Activated T-helper 17 cell treated with anti-CD3 and anti-CD28 coated beads, Interleukin-2, amount 50 U/mL, for 72 hours (primary cell): ENCODE measurements at regions not wholly inside any gene's neighbourhood (a gene's known extent, or its start where the extent isn't known, plus 50 kb on each side); places are given as distances from the start of the nearest gene placed in this dataset.
"Not testable (repeated sequence)": the region's sequence is repeated elsewhere in the genome, so short reads cannot be mapped to it uniquely, and the experiment has no call there.

Source experiments
- ATAC-seq: fragments of 150-1000 bp; cut with Tn5 transposase; replicated peaks from 2 replicates; pipeline ENCODE4 v1.10.0; 2021; ENCODE audit warnings: mild to moderate bottlenecking, moderate library complexity
- H3K27ac Mint-ChIP-seq: one replicate; pipeline ENCODE4 v1.8.0; 2022; ENCODE audit warnings: mixed read lengths
- H3K27me3 Mint-ChIP-seq: one replicate; pipeline ENCODE4 v1.8.0; 2022; ENCODE audit warnings: mixed read lengths
- H3K36me3 Mint-ChIP-seq: one replicate; pipeline ENCODE4 v1.8.0; 2022; ENCODE audit warnings: low read depth, mild to moderate bottlenecking, mixed read lengths
- H3K4me1 Mint-ChIP-seq: one replicate; pipeline ENCODE4 v1.8.0; 2022; ENCODE audit warnings: mixed read lengths
- H3K4me3 Mint-ChIP-seq: one replicate; pipeline ENCODE4 v1.8.0; 2022; ENCODE audit warnings: mild to moderate bottlenecking, mixed read lengths
- H3K9me3 Mint-ChIP-seq: one replicate; pipeline ENCODE4 v1.8.0; 2022; ENCODE audit warnings: mixed read lengths

DNA sequence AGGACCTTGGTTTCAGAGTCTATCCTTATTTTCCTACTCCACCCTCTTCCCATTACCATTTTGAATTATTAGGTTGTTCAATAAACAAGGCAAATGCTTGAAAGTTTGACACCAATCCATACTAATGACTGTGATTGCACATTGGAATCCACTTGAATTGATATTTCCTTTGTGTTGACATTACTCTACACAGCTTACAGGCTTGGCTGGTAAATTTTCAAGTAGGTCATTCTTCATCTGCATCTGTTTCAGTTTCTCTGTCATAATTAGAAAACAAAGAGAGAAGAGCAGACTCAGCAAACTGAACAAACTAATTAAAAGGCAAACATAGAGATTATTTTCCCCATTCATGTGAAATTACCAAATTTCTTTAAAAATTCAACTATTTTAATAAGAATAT is 732.9 kb upstream of the BCHE start:
- no peaks in the 10 kb centered on the region for H3K4me1 Mint-ChIP-seq
- no peaks in the 10 kb centered on the region for H3K36me3 Mint-ChIP-seq
- no peak for ATAC-seq
- H3K27me3 Mint-ChIP-seq, result no peaks in the 10 kb centered on the region
- no peak overlapping the region for H3K27ac Mint-ChIP-seq
- peaks cover 4% of the 10 kb centered on the region for H3K9me3 Mint-ChIP-seq
- H3K4me3 Mint-ChIP-seq, result no peak overlapping the region

GRCh38 chr3:166569589-166569988 is 732.4 kb upstream of the BCHE start:
- H3K4me1 Mint-ChIP-seq, result no peaks in the 10 kb centered on the region
- H3K4me3 Mint-ChIP-seq, result no peak overlapping the region
- H3K27me3 Mint-ChIP-seq, result no peaks in the 10 kb centered on the region
- no peaks in the 10 kb centered on the region for H3K36me3 Mint-ChIP-seq
- peaks cover 4% of the 10 kb centered on the region for H3K9me3 Mint-ChIP-seq
- no peak for ATAC-seq
- no peak overlapping the region for H3K27ac Mint-ChIP-seq

- Mint-ChIP-seq H3K4me3 (no peak overlapping the region), H3K9me3 (peaks cover 17% of the 10 kb centered on the region), H3K4me1 (no peaks in the 10 kb centered on the region), H3K27me3 (no peaks in the 10 kb centered on the region), H3K36me3 (no peaks in the 10 kb centered on the region), H3K27ac (no peak overlapping the region)
- ATAC-seq, result no peak
Measured at GRCh38 chr3:166560253-166560652, 723.0 kb upstream of the BCHE start.

GRCh38 chr3:166556955-166557354 is 719.7 kb upstream of the BCHE start:
- Mint-ChIP-seq H3K36me3 (no peaks in the 10 kb centered on the region), H3K9me3 (peaks cover 20% of the 10 kb centered on the region), H3K27me3 (no peaks in the 10 kb centered on the region), H3K4me3 (no peak overlapping the region), H3K4me1 (no peaks in the 10 kb centered on the region), H3K27ac (no peak overlapping the region)
- no peak for ATAC-seq

- peaks cover 15% of the 10 kb centered on the region for H3K9me3 Mint-ChIP-seq
- no peaks in the 10 kb centered on the region for H3K4me1 Mint-ChIP-seq
- H3K27ac Mint-ChIP-seq, result no peak overlapping the region
- no peak for ATAC-seq
- H3K36me3 Mint-ChIP-seq, result no peaks in the 10 kb centered on the region
- H3K4me3 Mint-ChIP-seq, result no peak overlapping the region
- no peaks in the 10 kb centered on the region for H3K27me3 Mint-ChIP-seq
Measured at GRCh38 chr3:166554023-166554422, 716.8 kb upstream of the BCHE start.

- H3K9me3 Mint-ChIP-seq, result peaks cover 17% of the 10 kb centered on the region
- no peaks in the 10 kb centered on the region for H3K36me3 Mint-ChIP-seq
- no peak for ATAC-seq
- H3K4me1 Mint-ChIP-seq, result no peaks in the 10 kb centered on the region
- H3K27ac Mint-ChIP-seq, result no peak overlapping the region
- no peaks in the 10 kb centered on the region for H3K27me3 Mint-ChIP-seq
- H3K4me3 Mint-ChIP-seq, result no peak overlapping the region
Measured at GRCh38 chr3:166533740-166534139, 696.5 kb upstream of the BCHE start.

GRCh38 chr3:166531730-166532129 is 694.5 kb upstream of the BCHE start:
- no peak for ATAC-seq
- H3K27ac Mint-ChIP-seq, result no peak overlapping the region
- H3K4me1 Mint-ChIP-seq, result no peaks in the 10 kb centered on the region
- peaks cover 16% of the 10 kb centered on the region for H3K9me3 Mint-ChIP-seq
- H3K4me3 Mint-ChIP-seq, result no peak overlapping the region
- H3K36me3 Mint-ChIP-seq, result no peaks in the 10 kb centered on the region
- H3K27me3 Mint-ChIP-seq, result no peaks in the 10 kb centered on the region

GRCh38 chr3:166527325-166527724 is 690.1 kb upstream of the BCHE start:
- Mint-ChIP-seq H3K9me3 (peaks cover 9% of the 10 kb centered on the region), H3K4me3 (no peak overlapping the region), H3K4me1 (no peaks in the 10 kb centered on the region), H3K27me3 (no peaks in the 10 kb centered on the region), H3K27ac (no peak overlapping the region), H3K36me3 (no peaks in the 10 kb centered on the region)
- ATAC-seq, result no peak

DNA sequence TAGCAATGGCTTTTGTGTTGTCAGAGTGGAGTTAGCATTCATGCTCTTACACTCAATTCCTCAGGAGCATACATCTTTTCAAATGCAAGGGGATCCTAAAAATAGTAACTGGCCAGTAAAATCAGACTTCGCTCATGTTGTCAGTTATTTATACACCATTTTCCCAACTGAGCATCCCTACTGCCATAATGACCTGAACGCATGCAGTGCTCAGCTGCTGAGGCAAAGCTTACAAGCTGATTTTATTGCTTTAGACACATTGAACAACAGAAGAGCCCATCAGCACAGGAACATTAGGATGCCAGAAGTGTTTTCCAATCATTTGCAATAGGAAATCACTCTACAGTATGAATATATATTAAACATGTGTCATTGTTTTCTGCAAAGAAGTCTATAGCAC is 689.7 kb upstream of the BCHE start:
- no peaks in the 10 kb centered on the region for H3K27me3 Mint-ChIP-seq
- H3K27ac Mint-ChIP-seq, result no peak overlapping the region
- peaks cover 8% of the 10 kb centered on the region for H3K9me3 Mint-ChIP-seq
- no peak for ATAC-seq
- H3K4me1 Mint-ChIP-seq, result no peaks in the 10 kb centered on the region
- no peaks in the 10 kb centered on the region for H3K36me3 Mint-ChIP-seq
- no peak overlapping the region for H3K4me3 Mint-ChIP-seq

- H3K4me1 Mint-ChIP-seq, result no peaks in the 10 kb centered on the region
- no peaks in the 10 kb centered on the region for H3K27me3 Mint-ChIP-seq
- no peaks in the 10 kb centered on the region for H3K36me3 Mint-ChIP-seq
- no peak overlapping the region for H3K4me3 Mint-ChIP-seq
- no peak overlapping the region for H3K27ac Mint-ChIP-seq
- H3K9me3 Mint-ChIP-seq, result peaks cover 9% of the 10 kb centered on the region
- no peak for ATAC-seq
Measured at GRCh38 chr3:166522017-166522416, 684.8 kb upstream of the BCHE start.

- no peak overlapping the region for H3K27ac Mint-ChIP-seq
- H3K27me3 Mint-ChIP-seq, result no peaks in the 10 kb centered on the region
- H3K36me3 Mint-ChIP-seq, result no peaks in the 10 kb centered on the region
- H3K4me3 Mint-ChIP-seq, result no peak overlapping the region
- ATAC-seq, result no peak
- no peaks in the 10 kb centered on the region for H3K4me1 Mint-ChIP-seq
- peaks cover 12% of the 10 kb centered on the region for H3K9me3 Mint-ChIP-seq
Measured at GRCh38 chr3:166519443-166519842, 682.2 kb upstream of the BCHE start.

- Mint-ChIP-seq H3K4me3 (no peak overlapping the region), H3K4me1 (no peaks in the 10 kb centered on the region), H3K9me3 (peaks cover 11% of the 10 kb centered on the region), H3K36me3 (no peaks in the 10 kb centered on the region), H3K27me3 (no peaks in the 10 kb centered on the region), H3K27ac (no peak overlapping the region)
- ATAC-seq, result no peak
Measured at GRCh38 chr3:166518040-166518439, 680.8 kb upstream of the BCHE start.

DNA sequence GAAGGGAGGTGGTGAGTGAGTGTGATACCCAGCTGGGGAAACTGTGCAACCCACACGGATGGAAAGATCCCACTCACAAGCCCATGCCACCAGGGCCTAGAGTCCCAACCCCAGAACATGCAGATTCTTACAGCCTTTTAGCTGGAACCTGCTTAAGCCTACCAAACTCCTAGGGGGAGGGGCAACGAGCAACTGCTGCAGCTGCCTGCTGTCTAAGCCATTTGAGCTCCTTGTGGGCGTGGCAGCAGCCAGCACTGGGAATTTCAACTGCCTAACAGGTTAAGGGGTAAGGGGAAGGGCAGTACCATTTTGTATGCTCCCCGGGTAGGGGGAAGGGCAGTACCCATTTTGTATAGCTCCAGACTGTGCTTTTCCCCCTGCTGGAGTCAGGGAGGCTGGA is 673.2 kb upstream of the BCHE start:
- H3K27ac Mint-ChIP-seq, result no peak overlapping the region
- H3K4me3 Mint-ChIP-seq, result no peak overlapping the region
- no peaks in the 10 kb centered on the region for H3K4me1 Mint-ChIP-seq
- H3K36me3 Mint-ChIP-seq, result no peaks in the 10 kb centered on the region
- no peak for ATAC-seq
- no peaks in the 10 kb centered on the region for H3K27me3 Mint-ChIP-seq
- H3K9me3 Mint-ChIP-seq, result peaks cover 20% of the 10 kb centered on the region

DNA sequence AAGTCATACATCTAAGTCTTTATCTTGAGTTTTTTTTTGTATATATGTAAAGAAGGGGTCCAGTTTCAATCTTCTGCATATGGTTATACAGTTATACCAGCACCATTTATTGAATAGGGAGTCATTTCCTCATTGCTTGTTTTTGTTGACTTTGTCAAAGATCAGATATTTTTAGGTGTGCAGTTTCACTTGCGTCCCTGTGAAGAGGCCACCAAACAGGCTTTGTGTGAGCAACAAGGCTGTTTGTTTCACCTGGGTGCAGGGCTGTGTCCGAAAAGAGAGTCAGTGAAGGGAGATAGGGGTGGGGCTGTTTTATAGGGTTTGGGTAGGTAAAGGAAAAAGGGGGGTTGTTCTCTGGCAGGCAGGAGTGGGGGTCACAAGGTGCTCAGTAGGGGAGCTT is 663.2 kb upstream of the BCHE start:
- not testable (repeated sequence) for H3K27ac Mint-ChIP-seq, H3K36me3 Mint-ChIP-seq, H3K4me1 Mint-ChIP-seq, ATAC-seq, H3K4me3 Mint-ChIP-seq, H3K27me3 Mint-ChIP-seq
- H3K9me3 Mint-ChIP-seq, result peaks cover 43% of the 10 kb centered on the region

- H3K4me1 Mint-ChIP-seq, result no peaks in the 10 kb centered on the region
- H3K36me3 Mint-ChIP-seq, result no peaks in the 10 kb centered on the region
- H3K9me3 Mint-ChIP-seq, result peaks cover 38% of the 10 kb centered on the region
- ATAC-seq, result no peak
- H3K27me3 Mint-ChIP-seq, result no peaks in the 10 kb centered on the region
- H3K27ac Mint-ChIP-seq, result no peak overlapping the region
- no peak overlapping the region for H3K4me3 Mint-ChIP-seq
Measured at GRCh38 chr3:166499636-166500035, 662.4 kb upstream of the BCHE start.

DNA sequence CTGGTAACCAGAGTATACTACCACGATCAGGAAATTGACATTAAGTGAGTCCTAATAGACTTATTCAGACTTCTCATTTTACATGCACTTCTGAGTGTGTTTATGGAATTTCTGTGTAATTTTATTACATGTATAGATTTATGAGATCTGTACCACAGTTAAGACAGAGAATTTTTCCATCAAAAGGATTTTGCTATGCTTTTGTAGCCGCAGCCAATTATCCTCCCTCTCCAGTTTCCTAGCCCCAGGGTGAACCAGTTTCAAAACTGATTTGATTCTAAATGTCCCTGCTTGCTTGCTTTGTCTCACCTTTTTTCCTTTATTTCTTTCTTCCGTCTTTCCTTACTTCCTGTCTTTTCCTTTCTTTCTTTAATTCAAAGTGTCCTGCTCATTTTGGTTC is 661.2 kb upstream of the BCHE start:
- Mint-ChIP-seq H3K4me3 (no peak overlapping the region), H3K4me1 (no peaks in the 10 kb centered on the region), H3K27ac (no peak overlapping the region), H3K36me3 (no peaks in the 10 kb centered on the region), H3K9me3 (peaks cover 36% of the 10 kb centered on the region), H3K27me3 (no peaks in the 10 kb centered on the region)
- ATAC-seq, result no peak
